ENCODE measurements at regions not wholly inside any gene's neighbourhood (a gene's known extent, or its start where the extent isn't known, plus 50 kb on each side); places are given as distances from the start of the nearest gene placed in this dataset.

DNA sequence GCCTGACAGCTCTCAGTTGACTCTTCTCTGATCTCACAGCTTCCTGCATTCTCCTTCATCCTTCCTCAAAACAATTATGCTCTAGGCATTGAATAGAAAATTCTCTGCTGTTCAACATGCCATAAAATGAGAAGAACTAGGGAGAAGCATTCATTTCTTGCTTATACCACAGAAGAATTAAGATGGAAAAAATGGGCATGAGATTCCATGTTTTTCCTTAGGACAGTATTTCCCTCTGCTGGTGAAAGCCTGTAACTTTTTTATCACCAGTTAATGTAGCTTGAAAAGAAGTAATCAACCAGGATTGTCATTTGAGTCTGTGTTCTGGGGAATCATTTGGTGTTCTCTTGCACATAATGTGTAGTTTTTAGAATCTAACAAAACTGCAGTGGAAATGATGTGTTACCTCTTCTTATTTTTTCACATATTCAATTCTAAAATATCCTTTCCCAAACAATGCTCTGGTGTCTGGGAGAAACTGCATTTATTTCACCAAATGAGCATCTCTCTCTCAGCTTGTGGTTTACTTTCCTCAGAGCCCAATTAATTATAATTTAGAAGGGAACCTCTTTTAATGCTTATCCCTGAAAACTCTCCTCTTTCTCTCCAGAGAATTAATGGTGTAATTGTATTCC lies 92.8 kb upstream of the DCBLD2 start:
- intact Hi-C loops (cut with DNase I): loop anchor here (1.0 to 5.0 kb wide), 3 partner anchors 93 to 397 kb away; partner anchors contain the start of gene DCBLD2
- no peaks in the 10 kb centered on the region for H3K27me3 ChIP-seq
- no peaks in the 10 kb centered on the region for H3K4me1 ChIP-seq
- H3K9me3 ChIP-seq: no peaks in the 10 kb centered on the region
- no peak overlapping the region for H3K27ac ChIP-seq
- no peak for DNase-seq
- TF ChIP-seq EP300 (IDR thresholded peaks at IDR 0.05) (no peak), CTCF (IDR thresholded peaks at IDR 0.05) (peak; percentile 58 to 79 (median 69))
- no peaks in the 10 kb centered on the region for H3K36me3 ChIP-seq
- H3K4me3 ChIP-seq: no peak overlapping the region

- no peak for TF ChIP-seq POLR2A (IDR thresholded peaks at IDR 0.05)
- no peak for TF ChIP-seq POLR2AphosphoS5 (IDR thresholded peaks at IDR 0.05)
- TF ChIP-seq EP300 (IDR thresholded peaks at IDR 0.05): no peak
- Histone ChIP-seq H3K9me3 (no peaks in the 10 kb centered on the region), H3K4me1 (no peaks in the 10 kb centered on the region), H3K4me3 (no peak overlapping the region), H3K36me3 (no peaks in the 10 kb centered on the region), H3K27ac (no peak overlapping the region), H3K27me3 (no peaks in the 10 kb centered on the region)
- DNase-seq: no peak
- intact Hi-C loops (cut with DNase I): loop anchor here (5.0 kb wide), 1 partner anchor 394 kb away; no protein-coding TSS in a partner anchor
These were observed 89.9 kb upstream of the DCBLD2 start for GRCh38 chr3:98991393-98991792.

- intact Hi-C loops (cut with DNase I): loop anchor here (5.0 kb wide), 1 partner anchor 393 kb away; no protein-coding TSS in a partner anchor
- WGBS, 2 donors: 87 to 88% methylated on average over 2 of the region's 2 CpGs
- Histone ChIP-seq H3K9me3 (no peaks in the 10 kb centered on the region), H3K4me1 (peaks cover 0 to 5% (median 0%) of the 10 kb centered on the region in 4 donors), H3K27me3 (no peaks in the 10 kb centered on the region), H3K27ac (no peak overlapping the region), H3K36me3 (no peaks in the 10 kb centered on the region), H3K4me3 (no peak overlapping the region)
- no peak for DNase-seq
- TF ChIP-seq EP300 (IDR thresholded peaks at IDR 0.05): no peak
- TF ChIP-seq CTCF (IDR thresholded peaks at IDR 0.05): no peak
- no peak for TF ChIP-seq POLR2AphosphoS5 (IDR thresholded peaks at IDR 0.05)
- no peak for TF ChIP-seq POLR2A (IDR thresholded peaks at IDR 0.05)
These were observed 89.2 kb upstream of the DCBLD2 start for GRCh38 chr3:98990657-98991056.

GRCh38 chr3:98986073-98986472 lies 84.6 kb upstream of the DCBLD2 start:
- no peak overlapping the region for H3K4me3 ChIP-seq
- intact Hi-C loops (cut with DNase I): no loop called here
- DNase-seq: no peak
- WGBS, 2 donors: 13 to 55% methylated on average over 1 of the region's 1 CpG
- no peak overlapping the region for H3K27ac ChIP-seq
- no peaks in the 10 kb centered on the region for H3K36me3 ChIP-seq
- H3K9me3 ChIP-seq: no peaks in the 10 kb centered on the region
- H3K27me3 ChIP-seq: no peaks in the 10 kb centered on the region
- no peak for TF ChIP-seq POLR2AphosphoS5 (IDR thresholded peaks at IDR 0.05)
- TF ChIP-seq CTCF (IDR thresholded peaks at IDR 0.05): no peak
- TF ChIP-seq EP300 (IDR thresholded peaks at IDR 0.05): no peak
- no peak for TF ChIP-seq POLR2A (IDR thresholded peaks at IDR 0.05)
- peaks cover 0 to 8% (median 0%) of the 10 kb centered on the region in 4 donors for H3K4me1 ChIP-seq

- intact Hi-C loops (cut with DNase I): no loop called here
- WGBS, 2 donors: 27 to 63% methylated on average over 3 of the region's 3 CpGs
- H3K27me3 ChIP-seq: no peaks in the 10 kb centered on the region
- TF ChIP-seq POLR2AphosphoS5 (IDR thresholded peaks at IDR 0.05) (no peak), CTCF (IDR thresholded peaks at IDR 0.05) (no peak), POLR2A (IDR thresholded peaks at IDR 0.05) (no peak), EP300 (IDR thresholded peaks at IDR 0.05) (no peak)
- no peak overlapping the region for H3K27ac ChIP-seq
- DNase-seq: no peak
- H3K9me3 ChIP-seq: no peaks in the 10 kb centered on the region
- H3K4me1 ChIP-seq: peaks cover 0 to 8% (median 0%) of the 10 kb centered on the region in 4 donors
- no peak overlapping the region for H3K4me3 ChIP-seq
- no peaks in the 10 kb centered on the region for H3K36me3 ChIP-seq
These were observed 83.9 kb upstream of the DCBLD2 start for GRCh38 chr3:98985431-98985830.

All from sigmoid colon (tissue), 6 donors.